ENCODE measurements at regions not wholly inside any gene's neighbourhood (a gene's known extent, or its start where the extent isn't known, plus 50 kb on each side); places are given as distances from the start of the nearest gene placed in this dataset.

DNA sequence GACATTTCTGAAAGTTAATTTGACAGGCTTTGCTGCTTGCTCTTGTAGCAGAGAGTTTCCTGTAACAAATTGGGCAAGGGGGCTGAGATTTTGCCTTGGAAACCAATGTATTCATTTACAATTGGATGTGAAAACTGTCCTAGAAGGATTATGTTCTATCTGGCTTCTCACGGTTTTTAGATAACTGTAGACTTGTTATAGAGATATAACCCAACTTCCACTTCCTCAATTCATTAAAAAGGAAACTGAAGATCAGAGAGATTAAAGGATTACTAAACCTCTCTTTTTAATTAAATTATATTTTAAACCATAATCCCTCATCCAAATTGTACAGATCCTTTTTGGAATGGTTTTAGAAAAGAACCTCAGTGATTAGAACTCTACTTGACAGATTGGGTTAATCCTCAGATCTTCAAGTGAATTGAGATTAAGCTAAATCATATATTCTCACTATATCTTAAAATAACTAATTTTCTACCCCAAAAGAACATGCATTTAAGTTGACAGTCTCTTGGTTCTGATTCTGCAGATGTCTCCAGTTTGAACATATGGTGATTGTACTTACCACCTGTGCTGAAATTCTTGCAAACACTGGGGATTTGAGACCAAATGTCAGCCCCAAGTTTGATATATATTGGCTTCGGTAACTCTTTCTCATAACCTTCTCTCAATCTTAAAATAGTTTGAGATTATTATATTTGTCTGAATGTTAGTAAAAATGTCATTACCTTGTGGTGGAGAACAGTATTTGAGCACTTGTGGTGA lies 130.1 kb upstream of the C9orf72 start:
- TF ChIP-seq, protein P1, sequence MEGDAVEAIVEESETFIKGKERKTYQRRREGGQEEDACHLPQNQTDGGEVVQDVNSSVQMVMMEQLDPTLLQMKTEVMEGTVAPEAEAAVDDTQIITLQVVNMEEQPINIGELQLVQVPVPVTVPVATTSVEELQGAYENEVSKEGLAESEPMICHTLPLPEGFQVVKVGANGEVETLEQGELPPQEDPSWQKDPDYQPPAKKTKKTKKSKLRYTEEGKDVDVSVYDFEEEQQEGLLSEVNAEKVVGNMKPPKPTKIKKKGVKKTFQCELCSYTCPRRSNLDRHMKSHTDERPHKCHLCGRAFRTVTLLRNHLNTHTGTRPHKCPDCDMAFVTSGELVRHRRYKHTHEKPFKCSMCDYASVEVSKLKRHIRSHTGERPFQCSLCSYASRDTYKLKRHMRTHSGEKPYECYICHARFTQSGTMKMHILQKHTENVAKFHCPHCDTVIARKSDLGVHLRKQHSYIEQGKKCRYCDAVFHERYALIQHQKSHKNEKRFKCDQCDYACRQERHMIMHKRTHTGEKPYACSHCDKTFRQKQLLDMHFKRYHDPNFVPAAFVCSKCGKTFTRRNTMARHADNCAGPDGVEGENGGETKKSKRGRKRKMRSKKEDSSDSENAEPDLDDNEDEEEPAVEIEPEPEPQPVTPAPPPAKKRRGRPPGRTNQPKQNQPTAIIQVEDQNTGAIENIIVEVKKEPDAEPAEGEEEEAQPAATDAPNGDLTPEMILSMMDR (tag by site-specific recombination; IDR thresholded peaks at IDR 0.05) = no peak
- TF ChIP-seq ZNF311 (tag by site-specific recombination; IDR thresholded peaks at IDR 0.05; ENCODE audit: borderline replicate concordance) (no peak), ZNF16 (tag by site-specific recombination; IDR thresholded peaks at IDR 0.05; ENCODE audit: low read depth) (no peak), ZNF404 (tag by site-specific recombination; IDR thresholded peaks at IDR 0.05) (no peak), ZNF10 (tag by site-specific recombination; IDR thresholded peaks at IDR 0.05) (no peak), TRIM28 (IDR thresholded peaks at IDR 0.05; ENCODE audit: borderline replicate concordance, low read length) (no peak), KLF16 (tag by site-specific recombination; IDR thresholded peaks at IDR 0.05) (no peak)
- TF ChIP-seq, protein P2, sequence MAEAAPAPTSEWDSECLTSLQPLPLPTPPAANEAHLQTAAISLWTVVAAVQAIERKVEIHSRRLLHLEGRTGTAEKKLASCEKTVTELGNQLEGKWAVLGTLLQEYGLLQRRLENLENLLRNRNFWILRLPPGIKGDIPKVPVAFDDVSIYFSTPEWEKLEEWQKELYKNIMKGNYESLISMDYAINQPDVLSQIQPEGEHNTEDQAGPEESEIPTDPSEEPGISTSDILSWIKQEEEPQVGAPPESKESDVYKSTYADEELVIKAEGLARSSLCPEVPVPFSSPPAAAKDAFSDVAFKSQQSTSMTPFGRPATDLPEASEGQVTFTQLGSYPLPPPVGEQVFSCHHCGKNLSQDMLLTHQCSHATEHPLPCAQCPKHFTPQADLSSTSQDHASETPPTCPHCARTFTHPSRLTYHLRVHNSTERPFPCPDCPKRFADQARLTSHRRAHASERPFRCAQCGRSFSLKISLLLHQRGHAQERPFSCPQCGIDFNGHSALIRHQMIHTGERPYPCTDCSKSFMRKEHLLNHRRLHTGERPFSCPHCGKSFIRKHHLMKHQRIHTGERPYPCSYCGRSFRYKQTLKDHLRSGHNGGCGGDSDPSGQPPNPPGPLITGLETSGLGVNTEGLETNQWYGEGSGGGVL (tag by site-specific recombination; IDR thresholded peaks at IDR 0.05) = no peak
- TF ChIP-seq, protein P3, sequence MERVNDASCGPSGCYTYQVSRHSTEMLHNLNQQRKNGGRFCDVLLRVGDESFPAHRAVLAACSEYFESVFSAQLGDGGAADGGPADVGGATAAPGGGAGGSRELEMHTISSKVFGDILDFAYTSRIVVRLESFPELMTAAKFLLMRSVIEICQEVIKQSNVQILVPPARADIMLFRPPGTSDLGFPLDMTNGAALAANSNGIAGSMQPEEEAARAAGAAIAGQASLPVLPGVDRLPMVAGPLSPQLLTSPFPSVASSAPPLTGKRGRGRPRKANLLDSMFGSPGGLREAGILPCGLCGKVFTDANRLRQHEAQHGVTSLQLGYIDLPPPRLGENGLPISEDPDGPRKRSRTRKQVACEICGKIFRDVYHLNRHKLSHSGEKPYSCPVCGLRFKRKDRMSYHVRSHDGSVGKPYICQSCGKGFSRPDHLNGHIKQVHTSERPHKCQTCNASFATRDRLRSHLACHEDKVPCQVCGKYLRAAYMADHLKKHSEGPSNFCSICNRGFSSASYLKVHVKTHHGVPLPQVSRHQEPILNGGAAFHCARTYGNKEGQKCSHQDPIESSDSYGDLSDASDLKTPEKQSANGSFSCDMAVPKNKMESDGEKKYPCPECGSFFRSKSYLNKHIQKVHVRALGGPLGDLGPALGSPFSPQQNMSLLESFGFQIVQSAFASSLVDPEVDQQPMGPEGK (tag by site-specific recombination; IDR thresholded peaks at IDR 0.05) = no peak
- TF ChIP-seq, protein P4, sequence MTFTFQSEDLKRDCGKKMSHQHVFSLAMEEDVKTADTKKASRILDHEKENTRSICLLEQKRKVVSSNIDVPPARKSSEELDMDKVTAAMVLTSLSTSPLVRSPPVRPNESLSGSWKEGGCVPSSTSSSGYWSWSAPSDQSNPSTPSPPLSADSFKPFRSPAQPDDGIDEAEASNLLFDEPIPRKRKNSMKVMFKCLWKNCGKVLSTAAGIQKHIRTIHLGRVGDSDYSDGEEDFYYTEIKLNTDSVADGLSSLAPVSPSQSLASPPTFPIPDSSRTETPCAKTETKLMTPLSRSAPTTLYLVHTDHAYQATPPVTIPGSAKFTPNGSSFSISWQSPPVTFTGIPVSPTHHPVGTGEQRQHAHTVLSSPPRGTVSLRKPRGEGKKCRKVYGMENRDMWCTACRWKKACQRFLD (tag by site-specific recombination; IDR thresholded peaks at IDR 0.05) = no peak

Measured in HEK293 (cell line).